ENCODE measurements at regions not wholly inside any gene's neighbourhood (a gene's known extent, or its start where the extent isn't known, plus 50 kb on each side); places are given as distances from the start of the nearest gene placed in this dataset.
"Not testable (repeated sequence)": the region's sequence is repeated elsewhere in the genome, so short reads cannot be mapped to it uniquely, and the experiment has no call there.

GRCh38 chr2:133888107-133888506 lies 319.8 kb upstream of the NCKAP5 start:
- H3K27me3 ChIP-seq, result no peaks in the 10 kb centered on the region
- H3K27ac ChIP-seq, result no peak overlapping the region
- H3K4me3 ChIP-seq, result no peak overlapping the region
- intact Hi-C loops (cut with DNase I; ENCODE audit: low total_unique reads), result loop anchor here (10.0 kb wide), 3 partner anchors 237 to 537 kb away; no protein-coding TSS in a partner anchor
- TF ChIP-seq CTCF (IDR thresholded peaks at IDR 0.05) (no peak), POLR2AphosphoS5 (IDR thresholded peaks at IDR 0.05) (no peak), POLR2A (IDR thresholded peaks at IDR 0.05) (no peak)
- H3K4me1 ChIP-seq, result peaks cover 6 to 7% of the 10 kb centered on the region in 2 donors
- H3K36me3 ChIP-seq, result no peaks in the 10 kb centered on the region
- no peak for DNase-seq (ENCODE audit: low spot score in 2 of 2)
- no peaks in the 10 kb centered on the region for H3K9me3 ChIP-seq

- TF ChIP-seq POLR2A (IDR thresholded peaks at IDR 0.05), result no peak
- TF ChIP-seq POLR2AphosphoS5 (IDR thresholded peaks at IDR 0.05), result no peak
- TF ChIP-seq CTCF (IDR thresholded peaks at IDR 0.05), result no peak
- H3K36me3 ChIP-seq, result no peaks in the 10 kb centered on the region
- intact Hi-C loops (cut with DNase I; ENCODE audit: low total_unique reads), result loop anchor here (10.0 kb wide), 3 partner anchors 236 to 536 kb away; no protein-coding TSS in a partner anchor
- peaks cover 6 to 7% of the 10 kb centered on the region in 2 donors for H3K4me1 ChIP-seq
- no peaks in the 10 kb centered on the region for H3K27me3 ChIP-seq
- H3K27ac ChIP-seq, result no peak overlapping the region
- DNase-seq (ENCODE audit: low spot score in 2 of 2), result no peak
- no peaks in the 10 kb centered on the region for H3K9me3 ChIP-seq
- no peak overlapping the region for H3K4me3 ChIP-seq
These were observed 320.5 kb upstream of the NCKAP5 start for GRCh38 chr2:133888621-133889219.

GRCh38 chr2:133892352-133892913 lies 324.2 kb upstream of the NCKAP5 start:
- no peak for TF ChIP-seq POLR2A (IDR thresholded peaks at IDR 0.05)
- no peak for TF ChIP-seq CTCF (IDR thresholded peaks at IDR 0.05)
- TF ChIP-seq POLR2AphosphoS5 (IDR thresholded peaks at IDR 0.05), result no peak
- intact Hi-C loops (cut with DNase I; ENCODE audit: low total_unique reads), result no loop called here
- H3K36me3 ChIP-seq, result no peaks in the 10 kb centered on the region
- DNase-seq (ENCODE audit: low spot score in 2 of 2), result no peak
- no peaks in the 10 kb centered on the region for H3K9me3 ChIP-seq
- H3K4me1 ChIP-seq, result no peaks in the 10 kb centered on the region
- no peak overlapping the region for H3K4me3 ChIP-seq
- no peak overlapping the region for H3K27ac ChIP-seq
- H3K27me3 ChIP-seq, result no peaks in the 10 kb centered on the region

GRCh38 chr2:133894429-133894828 lies 326.2 kb upstream of the NCKAP5 start:
- intact Hi-C loops (cut with DNase I; ENCODE audit: low total_unique reads), result no loop called here

GRCh38 chr2:133897838-133898237 lies 329.6 kb upstream of the NCKAP5 start:
- DNase-seq (ENCODE audit: low spot score in 2 of 2); intact Hi-C loops (cut with DNase I; ENCODE audit: low total_unique reads): not testable (repeated sequence)

More at GRCh38 chr2:133894429-133894828, 326.2 kb upstream of the NCKAP5 start:
- no peaks in the 10 kb centered on the region for H3K9me3 ChIP-seq
- H3K4me1 ChIP-seq, result no peaks in the 10 kb centered on the region
- no peak for DNase-seq (ENCODE audit: low spot score in 2 of 2)
- no peak for TF ChIP-seq POLR2A (IDR thresholded peaks at IDR 0.05)
- TF ChIP-seq POLR2AphosphoS5 (IDR thresholded peaks at IDR 0.05), result no peak
- TF ChIP-seq CTCF (IDR thresholded peaks at IDR 0.05), result no peak
- no peaks in the 10 kb centered on the region for H3K36me3 ChIP-seq
- H3K27ac ChIP-seq, result no peak overlapping the region
- no peaks in the 10 kb centered on the region for H3K27me3 ChIP-seq
- H3K4me3 ChIP-seq, result no peak overlapping the region

More at GRCh38 chr2:133897838-133898237, 329.6 kb upstream of the NCKAP5 start:
- H3K4me3 ChIP-seq, H3K4me1 ChIP-seq, H3K27me3 ChIP-seq, H3K9me3 ChIP-seq, H3K27ac ChIP-seq, H3K36me3 ChIP-seq: not testable (repeated sequence)
